ENCODE measurements at regions not wholly inside any gene's neighbourhood (a gene's known extent, or its start where the extent isn't known, plus 50 kb on each side); places are given as distances from the start of the nearest gene placed in this dataset.

GRCh38 chr20:24070679-24071078, 82.1 kb upstream of the GGTLC1 start:
- H3K4me3 ChIP-seq (ENCODE audit: low read depth, low read length) = no peak overlapping the region
- no peaks in the 10 kb centered on the region for H3K79me2 ChIP-seq (ENCODE audit: control insufficient read depth, insufficient read depth, low read length, poor library complexity)
- no peak overlapping the region for H2BK5ac ChIP-seq (ENCODE audit: low read depth, low read length, poor library complexity)
- no peak overlapping the region for H3K27ac ChIP-seq (ENCODE audit: low read depth, low read length)
- H3K4me1 ChIP-seq (ENCODE audit: control insufficient read depth in 1 of 2, insufficient read depth in 2 of 2, low read length in 2 of 2) = no peaks in the 10 kb centered on the region
- no peak overlapping the region for H3K18ac ChIP-seq (ENCODE audit: low read length)
- H3K14ac ChIP-seq (ENCODE audit: low read length) = no peak overlapping the region
- no peaks in the 10 kb centered on the region for H3K36me3 ChIP-seq (ENCODE audit: control insufficient read depth in 1 of 2, insufficient read depth in 2 of 2, low read length in 2 of 2)
- no peak overlapping the region for H2AFZ ChIP-seq (ENCODE audit: insufficient read depth, low read length, poor library complexity)
- no peak overlapping the region for H2BK12ac ChIP-seq (ENCODE audit: low read length)
- no CpG with 5 or more reads among the region's 2 CpGs for WGBS (ENCODE audit: extremely low coverage, insufficient coverage, insufficient read length)
- no peaks in the 10 kb centered on the region for H3K27me3 ChIP-seq (ENCODE audit: insufficient read depth, low read length)
- H2BK120ac ChIP-seq (ENCODE audit: insufficient read depth, low read length, poor library complexity) = no peak overlapping the region
- H4K8ac ChIP-seq (ENCODE audit: low read depth, low read length) = no peak overlapping the region
- H3K79me1 ChIP-seq (ENCODE audit: low read length) = no peaks in the 10 kb centered on the region
- H3K9ac ChIP-seq (ENCODE audit: low read length) = no peak overlapping the region
- no peak for DNase-seq
- no peak overlapping the region for H4K91ac ChIP-seq (ENCODE audit: low read depth, low read length)
- H2AK5ac ChIP-seq (ENCODE audit: low read length) = no peak overlapping the region
- no peak overlapping the region for H3K4ac ChIP-seq (ENCODE audit: low read depth, low read length)
- no peak overlapping the region for H3K23ac ChIP-seq (ENCODE audit: low read length)
- H3K9me3 ChIP-seq (ENCODE audit: insufficient read depth, low read depth, low read length) = no peaks in the 10 kb centered on the region
- H4K12ac ChIP-seq (ENCODE audit: low read depth, low read length) = no peak overlapping the region
- H3K4me2 ChIP-seq (ENCODE audit: low read length) = no peak overlapping the region

GRCh38 chr20:24066076-24066700, 77.6 kb upstream of the GGTLC1 start:
- H4K91ac ChIP-seq (ENCODE audit: low read depth, low read length) = no peak overlapping the region
- no peak overlapping the region for H2AFZ ChIP-seq (ENCODE audit: insufficient read depth, low read length, poor library complexity)
- no peak overlapping the region for H3K4me2 ChIP-seq (ENCODE audit: low read length)
- H3K79me2 ChIP-seq (ENCODE audit: control insufficient read depth, insufficient read depth, low read length, poor library complexity) = no peaks in the 10 kb centered on the region
- H3K36me3 ChIP-seq (ENCODE audit: control insufficient read depth in 1 of 2, insufficient read depth in 2 of 2, low read length in 2 of 2) = no peaks in the 10 kb centered on the region
- H3K4me3 ChIP-seq (ENCODE audit: low read depth, low read length) = no peak overlapping the region
- no peak overlapping the region for H3K14ac ChIP-seq (ENCODE audit: low read length)
- H2BK120ac ChIP-seq (ENCODE audit: insufficient read depth, low read length, poor library complexity) = no peak overlapping the region
- no peaks in the 10 kb centered on the region for H3K79me1 ChIP-seq (ENCODE audit: low read length)
- H2BK12ac ChIP-seq (ENCODE audit: low read length) = no peak overlapping the region
- no peak overlapping the region for H2BK5ac ChIP-seq (ENCODE audit: low read depth, low read length, poor library complexity)
- no peak overlapping the region for H3K4ac ChIP-seq (ENCODE audit: low read depth, low read length)
- H4K12ac ChIP-seq (ENCODE audit: low read depth, low read length) = no peak overlapping the region
- no peak overlapping the region for H4K8ac ChIP-seq (ENCODE audit: low read depth, low read length)
- H2AK5ac ChIP-seq (ENCODE audit: low read length) = no peak overlapping the region
- DNase-seq = no peak
- H3K27ac ChIP-seq (ENCODE audit: low read depth, low read length) = no peak overlapping the region
- H3K4me1 ChIP-seq (ENCODE audit: control insufficient read depth in 1 of 2, insufficient read depth in 2 of 2, low read length in 2 of 2) = no peaks in the 10 kb centered on the region
- no peak overlapping the region for H3K23ac ChIP-seq (ENCODE audit: low read length)
- no peaks in the 10 kb centered on the region for H3K27me3 ChIP-seq (ENCODE audit: insufficient read depth, low read length)
- no CpG with 5 or more reads among the region's 6 CpGs for WGBS (ENCODE audit: extremely low coverage, insufficient coverage, insufficient read length)
- H3K9ac ChIP-seq (ENCODE audit: low read length) = no peak overlapping the region
- no peaks in the 10 kb centered on the region for H3K9me3 ChIP-seq (ENCODE audit: insufficient read depth, low read depth, low read length)
- no peak overlapping the region for H3K18ac ChIP-seq (ENCODE audit: low read length)

DNA sequence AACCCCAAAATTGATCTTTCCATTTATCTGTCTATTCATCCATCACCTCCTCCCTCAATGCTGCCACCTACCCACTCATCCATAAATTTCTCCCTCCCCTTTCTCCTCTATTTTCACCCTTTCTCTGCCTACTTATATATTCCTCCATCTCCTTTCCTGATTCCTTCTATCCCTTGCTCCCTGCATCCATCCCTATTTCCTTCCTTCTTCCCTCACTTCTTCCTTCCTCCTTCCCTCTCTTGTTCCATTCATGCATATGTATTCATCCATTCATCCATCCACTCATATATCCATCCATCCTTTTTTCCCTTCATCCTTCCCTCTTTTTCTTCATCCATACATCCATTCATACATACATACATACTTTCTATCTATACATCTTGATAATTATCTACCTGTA, 76.3 kb upstream of the GGTLC1 start:
- Histone ChIP-seq H3K18ac (ENCODE audit: low read length) (no peak overlapping the region), H4K91ac (ENCODE audit: low read depth, low read length) (no peak overlapping the region), H3K23ac (ENCODE audit: low read length) (no peak overlapping the region), H3K4ac (ENCODE audit: low read depth, low read length) (no peak overlapping the region), H3K79me2 (ENCODE audit: control insufficient read depth, insufficient read depth, low read length, poor library complexity) (no peaks in the 10 kb centered on the region), H3K9me3 (ENCODE audit: insufficient read depth, low read depth, low read length) (no peaks in the 10 kb centered on the region), H2BK12ac (ENCODE audit: low read length) (no peak overlapping the region), H4K8ac (ENCODE audit: low read depth, low read length) (no peak overlapping the region), H3K36me3 (ENCODE audit: control insufficient read depth in 1 of 2, insufficient read depth in 2 of 2, low read length in 2 of 2) (no peaks in the 10 kb centered on the region), H2AFZ (ENCODE audit: insufficient read depth, low read length, poor library complexity) (no peak overlapping the region), H3K27me3 (ENCODE audit: insufficient read depth, low read length) (no peaks in the 10 kb centered on the region), H3K4me3 (ENCODE audit: low read depth, low read length) (no peak overlapping the region), H3K9ac (ENCODE audit: low read length) (no peak overlapping the region), H3K4me1 (ENCODE audit: control insufficient read depth in 1 of 2, insufficient read depth in 2 of 2, low read length in 2 of 2) (no peaks in the 10 kb centered on the region), H2AK5ac (ENCODE audit: low read length) (no peak overlapping the region), H3K27ac (ENCODE audit: low read depth, low read length) (no peak overlapping the region), H2BK5ac (ENCODE audit: low read depth, low read length, poor library complexity) (no peak overlapping the region), H3K4me2 (ENCODE audit: low read length) (no peak overlapping the region), H4K12ac (ENCODE audit: low read depth, low read length) (no peak overlapping the region), H3K79me1 (ENCODE audit: low read length) (no peaks in the 10 kb centered on the region), H3K14ac (ENCODE audit: low read length) (no peak overlapping the region), H2BK120ac (ENCODE audit: insufficient read depth, low read length, poor library complexity) (no peak overlapping the region)
- DNase-seq = no peak

DNA sequence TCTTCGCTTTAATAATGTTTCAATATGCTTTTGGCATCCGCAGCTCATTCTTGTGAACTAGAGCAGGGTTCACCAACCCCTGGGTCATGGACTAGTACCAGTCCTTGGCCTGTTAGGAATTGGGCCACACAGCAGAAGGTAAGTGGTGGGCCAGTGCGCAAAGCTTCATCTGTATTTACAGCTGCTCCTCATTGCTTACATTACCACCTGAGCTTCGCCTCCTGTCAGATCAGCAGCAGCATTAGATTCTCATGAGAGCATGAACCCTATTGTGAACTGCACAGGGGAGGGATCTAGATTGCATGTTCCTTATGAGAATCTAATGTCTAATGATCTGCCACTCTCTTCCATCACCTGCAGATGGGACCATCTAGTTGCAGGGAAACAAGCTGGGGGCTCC, 75.5 kb upstream of the GGTLC1 start:
- no peak overlapping the region for H4K8ac ChIP-seq (ENCODE audit: low read depth, low read length)
- H3K79me1 ChIP-seq (ENCODE audit: low read length) = no peaks in the 10 kb centered on the region
- H2BK12ac ChIP-seq (ENCODE audit: low read length) = no peak overlapping the region
- no peak overlapping the region for H3K4ac ChIP-seq (ENCODE audit: low read depth, low read length)
- H3K4me1 ChIP-seq (ENCODE audit: control insufficient read depth in 1 of 2, insufficient read depth in 2 of 2, low read length in 2 of 2) = no peaks in the 10 kb centered on the region
- no peak overlapping the region for H2BK120ac ChIP-seq (ENCODE audit: insufficient read depth, low read length, poor library complexity)
- H2AFZ ChIP-seq (ENCODE audit: insufficient read depth, low read length, poor library complexity) = no peak overlapping the region
- H3K36me3 ChIP-seq (ENCODE audit: control insufficient read depth in 1 of 2, insufficient read depth in 2 of 2, low read length in 2 of 2) = no peaks in the 10 kb centered on the region
- no CpG with 5 or more reads among the region's 4 CpGs for WGBS (ENCODE audit: extremely low coverage, insufficient coverage, insufficient read length)
- H3K27ac ChIP-seq (ENCODE audit: low read depth, low read length) = no peak overlapping the region
- no peak overlapping the region for H4K12ac ChIP-seq (ENCODE audit: low read depth, low read length)
- H3K18ac ChIP-seq (ENCODE audit: low read length) = no peak overlapping the region
- no peak overlapping the region for H3K23ac ChIP-seq (ENCODE audit: low read length)
- no peak overlapping the region for H4K91ac ChIP-seq (ENCODE audit: low read depth, low read length)
- H3K4me2 ChIP-seq (ENCODE audit: low read length) = no peak overlapping the region
- no peak overlapping the region for H3K14ac ChIP-seq (ENCODE audit: low read length)
- H3K79me2 ChIP-seq (ENCODE audit: control insufficient read depth, insufficient read depth, low read length, poor library complexity) = no peaks in the 10 kb centered on the region
- no peak for DNase-seq
- no peaks in the 10 kb centered on the region for H3K9me3 ChIP-seq (ENCODE audit: insufficient read depth, low read depth, low read length)
- H3K4me3 ChIP-seq (ENCODE audit: low read depth, low read length) = no peak overlapping the region
- no peaks in the 10 kb centered on the region for H3K27me3 ChIP-seq (ENCODE audit: insufficient read depth, low read length)
- H2AK5ac ChIP-seq (ENCODE audit: low read length) = no peak overlapping the region
- H3K9ac ChIP-seq (ENCODE audit: low read length) = peak overlapping the region; percentile 12
- H2BK5ac ChIP-seq (ENCODE audit: low read depth, low read length, poor library complexity) = no peak overlapping the region

All from trophoblast cell (in vitro differentiated cells and primary cell).